Calu3 (cell line): ENCODE measurements at regions not wholly inside any gene's neighbourhood (a gene's known extent, or its start where the extent isn't known, plus 50 kb on each side); places are given as distances from the start of the nearest gene placed in this dataset.
"Not testable (repeated sequence)": the region's sequence is repeated elsewhere in the genome, so short reads cannot be mapped to it uniquely, and the experiment has no call there.

Experiments
- BruUV-seq: library from RNA; stranded (reverse); fragments of 400-500 nt; replicated peaks from 2 replicates; lab custom pipeline; 2021; lab: Mats Ljungman, UMichigan
- CTCF ChIA-PET: fragments of 300-600 bp; sonication (Branson Sonifier 250); formaldehyde crosslinking; loops from one replicate; lab custom pipeline; 2022; ENCODE audit warnings: antibody characterized with exemption; lab: Charles Lee
- DNase-seq: peaks from one replicate; pipeline ENCODE4 v3.0.0; 2022
- H3K27ac Mint-ChIP-seq: one replicate; pipeline ENCODE4 v1.8.0; 2022; ENCODE audit warnings: mixed read lengths; ENCODE audit not compliant: unreplicated experiment
- H3K27me3 Mint-ChIP-seq: one replicate; pipeline ENCODE4 v1.8.0; 2022; ENCODE audit warnings: mixed read lengths; ENCODE audit not compliant: unreplicated experiment
- H3K36me3 Mint-ChIP-seq: one replicate; pipeline ENCODE4 v1.8.0; 2022; ENCODE audit warnings: mild to moderate bottlenecking, moderate library complexity, mixed read lengths; ENCODE audit not compliant: insufficient read depth, unreplicated experiment
- H3K4me1 Mint-ChIP-seq: one replicate; pipeline ENCODE4 v1.8.0; 2022; ENCODE audit warnings: mild to moderate bottlenecking, low read depth, mixed read lengths; ENCODE audit not compliant: unreplicated experiment
- H3K4me3 Mint-ChIP-seq: one replicate; pipeline ENCODE4 v1.8.0; 2022; ENCODE audit warnings: mild to moderate bottlenecking, low read depth, moderate library complexity, mixed read lengths; ENCODE audit not compliant: unreplicated experiment
- H3K9me3 Mint-ChIP-seq: one replicate; pipeline ENCODE4 v1.8.0; 2022; ENCODE audit warnings: low read depth, mixed read lengths; ENCODE audit not compliant: unreplicated experiment
- CTCF ChIP-seq: fragments of 200-600 bp; IDR thresholded peaks from one replicate; pipeline ENCODE4 v1.8.0; 2022; ENCODE audit warnings: antibody characterized with exemption; ENCODE audit not compliant: unreplicated experiment
- intact Hi-C: fragments of 100-400 bp; cut with micrococcal nuclease; formaldehyde crosslinking; loops from one replicate; pipeline ENCODE4 v1.10.0; 2022; ENCODE audit not compliant: unreplicated experiment

- H3K9me3 Mint-ChIP-seq = no peaks in the 10 kb centered on the region
- CTCF ChIA-PET = no interaction called here
- no peak for DNase-seq
- H3K27me3 Mint-ChIP-seq = peaks cover 35% of the 10 kb centered on the region
- no peak for TF ChIP-seq CTCF
- intact Hi-C loops = no loop called here
- H3K4me1 Mint-ChIP-seq = no peaks in the 10 kb centered on the region
- H3K4me3 Mint-ChIP-seq = no peak overlapping the region
- H3K27ac Mint-ChIP-seq = no peak overlapping the region
- no peaks in the 10 kb centered on the region for H3K36me3 Mint-ChIP-seq
- BruUV-seq = no TSS peak
Observed at GRCh38 chr5:155150012-155150411, 136.5 kb downstream of the KIF4B start.

GRCh38 chr5:155154973-155155372 is 141.4 kb downstream of the KIF4B start:
- H3K4me1 Mint-ChIP-seq = no peaks in the 10 kb centered on the region
- H3K4me3 Mint-ChIP-seq = no peak overlapping the region
- CTCF ChIA-PET = no interaction called here
- intact Hi-C loops = no loop called here
- TF ChIP-seq CTCF = no peak
- no peak overlapping the region for H3K27ac Mint-ChIP-seq
- no peaks in the 10 kb centered on the region for H3K9me3 Mint-ChIP-seq
- DNase-seq = no peak
- no peaks in the 10 kb centered on the region for H3K27me3 Mint-ChIP-seq
- H3K36me3 Mint-ChIP-seq = no peaks in the 10 kb centered on the region
- no TSS peak for BruUV-seq

GRCh38 chr5:155163084-155163483 is 149.5 kb downstream of the KIF4B start:
- H3K4me1 Mint-ChIP-seq, H3K36me3 Mint-ChIP-seq, H3K27ac Mint-ChIP-seq, CTCF ChIA-PET, BruUV-seq, DNase-seq, H3K4me3 Mint-ChIP-seq, H3K27me3 Mint-ChIP-seq, intact Hi-C loops: not testable (repeated sequence)
- H3K9me3 Mint-ChIP-seq = peaks cover 13% of the 10 kb centered on the region

GRCh38 chr5:155167736-155168135 is 154.2 kb downstream of the KIF4B start:
- Mint-ChIP-seq H3K36me3 (no peaks in the 10 kb centered on the region), H3K4me3 (no peak overlapping the region), H3K27me3 (no peaks in the 10 kb centered on the region), H3K27ac (no peak overlapping the region), H3K9me3 (peaks cover 17% of the 10 kb centered on the region), H3K4me1 (no peaks in the 10 kb centered on the region)
- BruUV-seq = no TSS peak
- TF ChIP-seq CTCF = no peak
- intact Hi-C loops = no loop called here
- CTCF ChIA-PET = no interaction called here
- DNase-seq = no peak

- H3K27me3 Mint-ChIP-seq = no peaks in the 10 kb centered on the region
- no peak for DNase-seq
- CTCF ChIA-PET = no interaction called here
- no peak for TF ChIP-seq CTCF
- no TSS peak for BruUV-seq
- H3K9me3 Mint-ChIP-seq = peaks cover 11% of the 10 kb centered on the region
- no peak overlapping the region for H3K27ac Mint-ChIP-seq
- intact Hi-C loops = no loop called here
- H3K4me3 Mint-ChIP-seq = no peak overlapping the region
- no peaks in the 10 kb centered on the region for H3K4me1 Mint-ChIP-seq
- H3K36me3 Mint-ChIP-seq = no peaks in the 10 kb centered on the region
Observed at GRCh38 chr5:155181542-155181941, 168.0 kb downstream of the KIF4B start.
